Right lobe of liver (tissue), 6 donors: ENCODE measurements at regions not wholly inside any gene's neighbourhood (a gene's known extent, or its start where the extent isn't known, plus 50 kb on each side); places are given as distances from the start of the nearest gene placed in this dataset.
"Not testable (repeated sequence)": the region's sequence is repeated elsewhere in the genome, so short reads cannot be mapped to it uniquely, and the experiment has no call there.

Experiments used
- ATAC-seq, 4 donors: fragments of 200-7000 bp; cut with Tn5 transposase; one replicate each; pipeline ENCODE4 v1.9.1; 2020; ENCODE audit warnings: mild to moderate bottlenecking in 4 of 4, moderate library complexity in 4 of 4
- DNase-seq, 3 donors: peaks; one replicate each; pipeline ENCODE4 v3.0.0-alpha.2; 2020
- H3K27ac ChIP-seq, 3 donors: fragments of 200-600 bp; one replicate each; pipeline ENCODE4 v1.8.0; 2022
- H3K27me3 ChIP-seq, 2 donors: fragments of 200-600 bp; one replicate each; pipeline ENCODE4 v1.8.0; 2022
- H3K36me3 ChIP-seq, 4 donors: fragments of 200-600 bp; sonication (generic) in 1 of 4; one replicate each; pipeline versions ENCODE4 v1.5.1 to v1.8.0; 2017 to 2022; ENCODE audit warnings: control low read depth in 1 of 4
- H3K4me1 ChIP-seq, 4 donors: fragments of 200-600 bp; sonication (generic) in 1 of 4; one replicate each; pipeline versions ENCODE4 v1.5.1 to v1.8.0; 2017 to 2022; ENCODE audit warnings: control low read depth in 1 of 4
- H3K4me3 ChIP-seq, 3 donors: fragments of 200-600 bp; one replicate each; pipeline ENCODE4 v1.8.0; 2022
- H3K9me3 ChIP-seq, 4 donors: fragments of 200-600 bp; sonication (generic) in 1 of 4; one replicate each; pipeline versions ENCODE4 v1.5.1 to v1.8.0; 2017 to 2022; ENCODE audit warnings: control low read depth in 1 of 4
- POLR2A ChIP-seq: fragments of 450-650 bp; IDR thresholded peaks from one replicate; pipeline ENCODE4 v1.6.1; 2017; ENCODE audit warnings: antibody characterized with exemption, mild to moderate bottlenecking
- WGBS: methylation state at CpG from one replicate; pipeline ENCODE4 v1.1.6; 2018; ENCODE audit warnings: low coverage, low lambda C conversion rate; ENCODE audit not compliant: insufficient coverage; ENCODE audit errors: missing lambda C conversion rate; 5-methylcytosine and 5-hydroxymethylcytosine counted together
- intact Hi-C, 2 donors: fragments of 100-400 bp; cut with DNase I; formaldehyde crosslinking; loops; one replicate each; pipeline versions ENCODE4 v1.11.2 to v1.14.1; 2022
- TF ChIP-seq, protein P1 (sequence below), 4 donors: fragments of 200-600 bp in 3 of 4; fragments of 450-650 bp in 1 of 4; IDR thresholded peaks; one replicate each; pipeline versions ENCODE4 v1.5.1 to v1.8.0; 2016 to 2022; ENCODE audit warnings: antibody characterized with exemption in 4 of 4, mild to moderate bottlenecking in 2 of 4
- donor health status: DM: no; HTN: yes; CAD: no.
- donor health status: DM: no; HTN: no; CAD: no.
- donor health status: DM: no; HTN: no; CAD: no.
- donor health status: DM: no; HTN: yes; CAD: no.
- donor health status: DM: no; HTN: yes; CAD: no.

DNA sequence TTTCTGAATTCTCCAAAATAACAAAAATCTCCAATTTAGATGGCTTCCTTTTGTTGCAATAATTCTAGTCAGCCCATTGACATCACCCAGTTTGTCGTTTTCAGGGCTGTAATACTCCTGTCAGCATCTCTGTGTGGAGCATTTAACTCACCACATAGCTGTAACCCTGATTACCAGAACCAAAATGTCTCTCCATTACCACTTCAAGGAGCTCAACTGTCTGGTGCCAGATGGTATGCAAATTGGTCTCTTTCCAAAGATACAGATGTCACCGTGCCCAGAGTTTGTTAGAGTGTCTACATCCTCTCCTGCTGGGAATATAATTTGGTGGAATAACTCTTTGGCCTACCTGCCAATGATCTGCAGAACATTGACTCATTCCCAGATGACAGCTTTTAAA, 350.3 kb upstream of the POT1 start:
- ATAC-seq = no peak
- TF ChIP-seq, protein P1, sequence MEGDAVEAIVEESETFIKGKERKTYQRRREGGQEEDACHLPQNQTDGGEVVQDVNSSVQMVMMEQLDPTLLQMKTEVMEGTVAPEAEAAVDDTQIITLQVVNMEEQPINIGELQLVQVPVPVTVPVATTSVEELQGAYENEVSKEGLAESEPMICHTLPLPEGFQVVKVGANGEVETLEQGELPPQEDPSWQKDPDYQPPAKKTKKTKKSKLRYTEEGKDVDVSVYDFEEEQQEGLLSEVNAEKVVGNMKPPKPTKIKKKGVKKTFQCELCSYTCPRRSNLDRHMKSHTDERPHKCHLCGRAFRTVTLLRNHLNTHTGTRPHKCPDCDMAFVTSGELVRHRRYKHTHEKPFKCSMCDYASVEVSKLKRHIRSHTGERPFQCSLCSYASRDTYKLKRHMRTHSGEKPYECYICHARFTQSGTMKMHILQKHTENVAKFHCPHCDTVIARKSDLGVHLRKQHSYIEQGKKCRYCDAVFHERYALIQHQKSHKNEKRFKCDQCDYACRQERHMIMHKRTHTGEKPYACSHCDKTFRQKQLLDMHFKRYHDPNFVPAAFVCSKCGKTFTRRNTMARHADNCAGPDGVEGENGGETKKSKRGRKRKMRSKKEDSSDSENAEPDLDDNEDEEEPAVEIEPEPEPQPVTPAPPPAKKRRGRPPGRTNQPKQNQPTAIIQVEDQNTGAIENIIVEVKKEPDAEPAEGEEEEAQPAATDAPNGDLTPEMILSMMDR (IDR thresholded peaks at IDR 0.05) = no peak
- no peak for TF ChIP-seq POLR2A
- 49% methylated on average over 2 of the region's 2 CpGs for WGBS

DNA sequence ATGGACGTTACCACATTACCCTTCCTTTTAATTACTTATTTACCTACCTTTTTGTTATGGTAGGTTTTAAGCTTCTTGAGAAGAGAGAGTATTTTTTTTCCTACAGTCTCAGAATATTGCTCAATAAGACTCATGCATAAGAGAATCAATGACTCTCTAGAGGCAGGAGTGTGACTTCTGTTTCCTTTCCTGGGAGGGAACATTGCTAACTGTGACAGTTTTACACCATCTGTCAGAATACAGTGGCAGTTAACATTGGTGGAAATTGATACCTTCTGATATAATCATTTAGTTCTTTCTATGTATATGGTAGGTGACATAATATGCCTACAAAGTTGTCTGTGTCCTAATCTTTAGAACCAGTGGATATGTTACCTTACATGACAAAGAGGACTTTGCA, 348.7 kb upstream of the POT1 start:
- Histone ChIP-seq H3K4me1 (no peaks in the 10 kb centered on the region), H3K9me3 (no peaks in the 10 kb centered on the region), H3K4me3 (no peak overlapping the region), H3K36me3 (no peaks in the 10 kb centered on the region), H3K27me3 (no peaks in the 10 kb centered on the region), H3K27ac (no peak overlapping the region)
- no peak for ATAC-seq
- WGBS = 22% methylated on average over 1 of the region's 1 CpG
- intact Hi-C loops = no loop called here
- TF ChIP-seq, protein P1 (IDR thresholded peaks at IDR 0.05) = no peak
- TF ChIP-seq POLR2A = no peak
- no peak for DNase-seq

More for the DNA sequence above, 350.3 kb upstream of the POT1 start:
- no peak for DNase-seq
- H3K4me1 ChIP-seq = no peaks in the 10 kb centered on the region
- no peaks in the 10 kb centered on the region for H3K36me3 ChIP-seq
- no peak overlapping the region for H3K27ac ChIP-seq
- no peaks in the 10 kb centered on the region for H3K9me3 ChIP-seq
- no peak overlapping the region for H3K4me3 ChIP-seq
- H3K27me3 ChIP-seq = no peaks in the 10 kb centered on the region
- intact Hi-C loops = no loop called here

DNA sequence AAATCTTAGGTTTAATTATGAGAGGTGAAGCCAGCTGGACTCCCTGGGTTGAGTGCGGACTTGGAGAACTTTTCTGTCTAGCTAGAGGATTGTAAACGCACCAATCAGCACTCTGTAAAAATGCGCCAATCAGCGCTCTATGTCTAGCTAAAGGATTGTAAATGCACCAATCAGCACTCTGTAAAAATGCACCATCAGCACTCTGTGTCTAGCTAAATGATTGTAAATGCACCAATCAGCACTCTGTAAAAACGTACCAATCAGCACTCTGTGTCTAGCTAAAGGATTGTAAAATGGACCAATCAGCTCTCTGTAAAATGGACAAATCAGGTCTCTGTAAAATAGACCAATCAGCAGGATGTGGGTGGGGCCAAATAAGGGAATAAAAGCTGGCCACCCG, 345.1 kb upstream of the POT1 start:
- WGBS = 79% methylated on average over 6 of the region's 6 CpGs

DNA sequence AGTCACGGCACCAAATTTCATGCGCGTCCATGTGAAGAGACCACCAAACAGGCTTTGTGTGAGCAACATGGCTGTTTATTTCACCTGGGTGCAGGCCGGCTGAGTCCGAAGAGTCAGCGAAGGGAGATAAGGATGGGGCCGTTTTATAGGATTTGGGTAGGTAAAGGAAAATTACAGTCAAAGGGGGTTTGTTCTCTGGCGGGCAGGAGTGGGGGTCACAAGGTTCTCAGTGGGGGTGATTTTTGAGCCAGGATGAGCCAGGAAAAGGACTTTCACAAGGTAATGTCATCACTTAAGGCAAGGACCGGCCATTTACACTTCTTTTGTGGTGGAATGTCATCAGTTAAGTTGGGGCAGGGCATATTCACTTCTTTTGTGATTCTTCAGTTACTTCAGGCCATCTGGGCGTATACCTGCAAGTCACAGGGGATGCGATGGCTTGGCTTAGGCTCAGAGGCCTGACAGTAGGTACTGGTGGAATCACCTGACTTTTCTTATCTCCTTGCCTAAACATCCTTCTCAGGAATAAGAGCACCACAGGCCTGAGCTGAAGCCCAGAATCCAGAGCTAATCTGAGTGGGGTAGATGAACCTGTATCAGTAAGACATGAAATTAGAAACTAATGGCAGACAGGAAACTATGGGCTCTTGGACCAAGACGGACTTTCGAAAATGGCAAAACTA, 334.7 kb upstream of the POT1 start:
- intact Hi-C loops, H3K9me3 ChIP-seq, H3K27ac ChIP-seq, H3K27me3 ChIP-seq, H3K36me3 ChIP-seq, DNase-seq, H3K4me3 ChIP-seq, H3K4me1 ChIP-seq, ATAC-seq: not testable (repeated sequence)
- 75% methylated on average over 10 of the region's 13 CpGs for WGBS

More for the DNA sequence above, 345.1 kb upstream of the POT1 start:
- intact Hi-C loops, ATAC-seq, H3K4me3 ChIP-seq, H3K9me3 ChIP-seq, H3K27me3 ChIP-seq, DNase-seq, H3K36me3 ChIP-seq, H3K27ac ChIP-seq, H3K4me1 ChIP-seq: not testable (repeated sequence)

- 40% methylated on average over 10 of the region's 10 CpGs for WGBS
- H3K9me3 ChIP-seq, DNase-seq, H3K4me1 ChIP-seq, H3K27me3 ChIP-seq, H3K27ac ChIP-seq, ATAC-seq, H3K4me3 ChIP-seq, intact Hi-C loops, H3K36me3 ChIP-seq: not testable (repeated sequence)
These were observed 329.3 kb upstream of the POT1 start for GRCh38 chr7:125258876-125259417.

DNA sequence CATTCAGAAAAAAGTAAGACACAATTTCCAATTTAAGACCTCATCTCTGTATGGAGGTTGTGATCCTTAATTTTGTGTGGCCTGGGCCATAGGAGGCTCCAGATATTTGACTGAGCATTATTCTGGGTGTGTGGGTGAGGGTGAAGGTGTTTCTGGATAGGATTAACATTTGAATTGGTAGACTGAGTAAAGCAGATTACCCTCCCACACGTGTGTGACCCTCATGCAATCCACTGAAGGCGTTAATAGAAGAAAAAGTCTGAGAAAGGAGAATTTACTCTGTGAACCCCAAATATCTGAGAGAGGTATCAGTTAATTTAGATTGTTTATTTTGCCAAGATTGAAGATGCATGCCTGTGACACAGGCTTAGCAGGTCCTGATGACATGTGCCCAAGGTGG, 328.0 kb upstream of the POT1 start:
- no peaks in the 10 kb centered on the region for H3K4me1 ChIP-seq
- no peak overlapping the region for H3K4me3 ChIP-seq
- no peak overlapping the region for H3K27ac ChIP-seq
- no peaks in the 10 kb centered on the region for H3K36me3 ChIP-seq
- ATAC-seq (no peak), DNase-seq (no peak)
- TF ChIP-seq POLR2A = no peak
- TF ChIP-seq, protein P1 (IDR thresholded peaks at IDR 0.05) = no peak
- H3K27me3 ChIP-seq = no peaks in the 10 kb centered on the region
- no peaks in the 10 kb centered on the region for H3K9me3 ChIP-seq
- WGBS = 3% methylated on average over 2 of the region's 2 CpGs
- intact Hi-C loops = no loop called here
